GM19467 (cell line): ENCODE measurements at regions not wholly inside any gene's neighbourhood (a gene's known extent, or its start where the extent isn't known, plus 50 kb on each side); places are given as distances from the start of the nearest gene placed in this dataset.
"Not testable (repeated sequence)": the region's sequence is repeated elsewhere in the genome, so short reads cannot be mapped to it uniquely, and the experiment has no call there.

ENCODE experiments used
- ATAC-seq: cut with Tn5 transposase; IDR thresholded peaks from one replicate; pipeline ENCODE4 v1.9.1; 2021; ENCODE audit warnings: mild to moderate bottlenecking, moderate library complexity; ENCODE audit not compliant: unreplicated experiment

DNA sequence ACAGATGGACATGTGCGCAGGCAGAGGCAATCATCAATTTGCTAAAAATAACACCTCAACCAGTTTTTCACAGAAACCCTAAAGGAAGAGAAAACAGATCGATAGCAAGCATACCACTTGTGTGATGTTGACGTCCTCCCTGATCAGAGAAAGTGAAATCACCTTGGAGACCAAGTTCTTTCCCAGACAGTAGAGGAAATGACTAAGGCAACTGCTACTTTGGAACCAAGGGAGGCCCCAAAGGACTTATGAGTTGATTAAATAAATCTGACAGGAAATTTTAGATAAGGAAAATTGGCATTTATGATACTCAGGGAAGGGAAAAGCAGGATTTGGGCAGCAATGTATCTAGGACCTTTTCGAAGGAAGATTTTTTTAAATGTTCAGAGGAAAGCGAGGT, 267.1 kb upstream of the ASIC2 start:
- no peak for ATAC-seq

DNA sequence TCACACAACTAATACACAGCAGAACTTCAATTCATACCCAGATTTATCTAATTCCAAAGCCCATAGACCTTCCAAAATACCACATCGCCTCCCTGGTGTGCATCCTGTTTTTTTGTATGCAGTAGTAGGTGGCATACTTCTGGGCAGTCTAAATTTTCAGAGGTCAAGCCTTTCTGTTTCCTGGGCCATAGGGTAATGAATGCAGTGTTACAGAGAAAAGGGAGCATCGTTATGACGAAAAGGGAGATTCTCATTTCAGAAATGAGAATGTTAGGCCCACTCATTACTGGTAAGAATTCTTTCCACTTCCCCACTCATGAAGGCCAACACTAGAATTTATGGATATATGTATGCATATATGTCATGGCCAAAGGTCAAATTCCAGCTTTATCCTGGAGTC, 267.8 kb upstream of the ASIC2 start:
- no peak for ATAC-seq

DNA sequence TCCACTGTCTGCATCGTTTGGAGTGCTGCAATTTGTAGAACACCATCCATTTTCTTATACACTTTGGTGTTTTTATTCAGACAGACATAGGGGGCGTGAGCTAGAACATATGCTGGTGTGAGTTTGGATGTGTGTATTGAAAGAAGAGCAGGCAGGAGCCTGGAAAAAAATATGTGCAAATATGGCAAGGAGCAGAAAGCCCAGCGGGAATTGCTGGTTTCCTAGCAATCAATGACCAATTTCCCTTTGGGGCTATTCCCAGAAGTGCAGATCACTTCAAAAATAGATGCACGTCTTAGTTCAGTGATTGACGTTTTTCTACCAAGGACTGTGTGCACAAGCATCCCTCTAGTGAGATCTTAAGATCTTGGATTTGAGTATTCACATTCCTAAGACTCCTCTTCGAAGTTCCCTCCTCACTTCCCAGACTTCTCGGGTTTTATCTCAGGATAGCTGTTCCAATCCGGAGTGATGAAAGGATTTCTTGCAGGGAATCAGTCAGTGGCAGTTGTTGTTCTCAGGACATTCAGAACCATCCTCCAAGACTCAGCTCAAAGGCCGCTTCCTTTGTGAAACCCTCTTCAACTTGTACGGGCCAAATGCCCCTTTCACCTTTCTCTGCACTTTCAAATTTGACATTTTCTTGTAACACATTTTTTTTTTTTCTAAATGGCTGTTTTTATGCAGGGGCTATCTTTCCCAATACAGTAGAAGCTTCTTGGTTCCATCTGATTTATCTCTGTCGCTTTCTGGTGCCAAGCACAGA, 268.7 kb upstream of the ASIC2 start:
- ATAC-seq, result no peak

DNA sequence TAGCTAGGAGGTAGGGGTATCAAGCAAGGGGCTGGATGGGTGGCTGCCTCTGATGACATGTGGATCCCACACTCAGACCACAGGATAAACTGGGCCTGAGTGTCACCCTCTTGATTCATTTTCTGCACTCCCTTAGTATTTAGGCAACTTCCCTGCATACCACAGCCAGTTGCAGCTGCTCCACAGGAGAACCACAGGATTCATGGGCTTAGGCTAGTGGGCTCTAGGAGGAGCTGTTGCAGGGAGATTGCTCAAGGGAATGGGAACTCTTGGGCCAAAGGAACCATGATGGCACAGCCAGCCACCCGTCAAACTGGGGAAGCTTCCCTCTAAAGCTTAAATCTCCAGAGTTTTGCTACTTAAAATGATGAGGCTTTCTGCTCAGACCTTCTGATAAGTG, 269.7 kb upstream of the ASIC2 start:
- ATAC-seq, result no peak

DNA sequence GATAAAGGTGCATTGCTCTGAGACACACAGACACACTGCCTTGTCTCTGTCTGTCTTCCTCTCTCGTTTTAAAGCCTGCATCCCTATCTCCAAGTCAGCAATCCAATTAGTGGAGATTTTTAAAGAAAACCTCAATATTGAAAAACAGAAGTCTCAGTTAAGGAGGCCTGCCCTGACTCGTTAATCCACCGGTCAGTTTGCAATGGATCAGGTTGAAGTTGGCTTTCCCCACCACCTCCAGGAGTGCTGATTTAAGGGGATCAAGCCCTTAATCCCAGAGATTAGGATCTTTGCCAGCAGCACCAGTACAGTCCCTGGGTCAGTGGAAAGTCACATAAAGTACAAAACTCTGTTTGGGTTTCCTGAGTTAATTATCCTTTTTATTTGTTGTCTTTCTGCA, 271.1 kb upstream of the ASIC2 start:
- no peak for ATAC-seq

DNA sequence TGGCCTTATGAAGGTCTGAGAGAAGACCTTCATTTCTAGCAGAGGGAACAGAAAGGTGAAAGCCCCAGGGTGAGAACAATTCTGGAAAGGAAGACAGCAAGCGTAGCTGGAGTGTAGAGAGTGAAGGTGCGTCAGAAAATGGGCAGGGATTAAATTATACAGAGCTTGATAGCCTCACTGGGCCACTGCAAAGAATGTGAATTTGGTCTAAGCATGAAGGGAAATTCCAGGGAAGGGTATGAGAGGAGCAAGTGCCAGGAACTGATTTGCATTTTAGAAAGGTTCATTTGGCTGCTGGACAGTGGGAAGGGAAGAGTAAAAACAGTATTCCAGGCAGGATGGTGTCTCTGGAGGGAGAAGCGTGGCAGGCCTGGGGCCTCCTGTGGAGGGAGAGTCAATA, 274.1 kb upstream of the ASIC2 start:
- no peak for ATAC-seq

DNA sequence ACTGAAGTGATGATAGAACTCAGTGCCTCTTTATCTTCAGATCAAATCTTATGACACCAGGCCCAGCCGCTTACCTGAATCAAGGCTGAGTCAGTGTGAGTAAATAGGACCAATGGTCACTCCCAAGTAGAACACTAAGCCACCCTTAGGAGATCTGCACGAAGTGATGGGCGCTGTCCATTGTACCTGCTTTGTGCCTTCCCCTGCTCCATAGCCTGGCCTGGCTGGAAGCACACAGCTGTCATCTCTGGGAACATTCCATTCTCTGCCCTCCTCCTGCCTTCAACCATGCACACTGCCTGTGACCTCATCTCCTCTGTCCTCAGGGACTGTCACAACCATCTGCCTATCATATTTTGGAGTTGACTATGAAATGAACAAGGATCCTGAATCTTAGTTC, 279.5 kb upstream of the ASIC2 start:
- ATAC-seq, result no peak

DNA sequence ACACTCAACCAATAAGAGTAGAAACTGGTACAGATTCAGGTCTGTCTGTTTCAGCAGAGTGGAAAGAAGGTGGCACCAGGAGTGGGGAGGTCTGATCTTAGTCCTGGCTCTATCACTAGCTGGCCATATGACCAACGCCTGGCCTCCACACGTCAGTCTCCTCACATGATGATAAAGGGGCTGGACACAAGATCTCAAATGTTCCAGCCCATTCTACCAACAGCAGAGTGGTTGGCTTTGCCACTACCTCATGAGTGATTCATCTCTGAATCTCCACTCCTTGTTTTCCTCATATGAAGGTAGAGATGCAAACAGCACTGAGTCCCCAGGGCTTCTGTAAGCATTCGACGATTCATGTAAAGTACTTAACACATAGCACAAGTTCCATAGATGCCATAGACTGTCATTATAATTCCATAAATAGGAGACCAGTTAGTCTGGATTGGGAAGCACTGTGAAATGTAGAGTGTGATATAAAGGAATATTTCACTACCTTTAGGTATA, 281.9 kb upstream of the ASIC2 start:
- no peak for ATAC-seq

DNA sequence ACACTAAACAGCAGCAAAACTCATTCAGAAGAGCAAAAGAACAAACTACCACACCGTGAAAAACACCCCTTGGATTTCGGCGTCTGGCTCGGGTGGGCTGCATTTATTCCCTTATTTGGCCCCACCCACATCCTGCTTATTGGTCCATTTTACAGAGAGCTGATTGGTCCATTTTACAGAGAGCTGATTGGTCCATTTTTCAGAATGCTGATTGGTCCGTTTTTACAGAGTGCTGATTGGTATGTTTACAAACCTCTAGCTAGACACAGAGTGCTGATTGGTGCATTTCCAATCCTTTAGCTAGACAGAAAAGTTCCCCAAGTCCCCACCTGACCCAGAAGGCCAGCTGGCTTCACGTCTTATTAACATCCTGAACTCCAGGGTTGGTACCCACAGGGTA, 286.6 kb upstream of the ASIC2 start:
- ATAC-seq, result not testable (repeated sequence)

DNA sequence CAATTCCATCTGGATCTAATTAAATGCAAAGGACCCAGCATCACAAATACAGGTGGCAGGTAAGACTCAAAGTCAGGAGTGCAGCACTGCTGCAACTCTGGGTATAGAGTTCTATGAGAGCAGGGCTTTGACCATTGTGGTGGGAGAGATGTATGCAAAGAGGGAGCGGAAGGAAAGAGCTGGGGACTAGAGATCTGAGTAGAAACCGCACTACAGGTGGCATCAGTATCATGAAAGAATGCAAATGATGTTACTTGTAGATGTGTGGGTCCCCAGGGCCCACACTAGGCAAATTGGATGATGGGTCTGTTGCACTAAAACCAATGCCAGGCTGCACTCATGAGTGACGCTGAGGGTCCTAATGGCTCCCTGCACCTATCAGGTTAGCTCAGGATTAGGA, 287.1 kb upstream of the ASIC2 start:
- ATAC-seq, result no peak

DNA sequence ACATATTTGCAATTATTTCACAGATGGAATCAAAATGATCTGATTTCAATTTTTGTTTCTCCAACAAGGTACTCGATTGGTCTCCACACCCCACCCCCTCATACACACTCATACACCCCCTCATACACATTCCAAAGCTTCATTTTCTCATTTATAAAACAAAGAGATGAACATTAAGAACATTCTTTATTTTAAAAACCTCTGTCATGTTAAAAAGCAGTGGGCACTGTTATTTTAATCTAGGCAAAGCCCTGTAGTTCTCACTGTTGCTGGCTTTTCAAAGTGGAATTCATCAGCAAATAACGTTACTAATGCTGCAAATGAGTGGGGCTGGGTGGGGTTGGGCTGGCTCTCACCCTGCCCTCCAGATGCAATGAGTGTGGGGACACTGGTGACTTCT, 289.6 kb upstream of the ASIC2 start:
- ATAC-seq, result no peak

DNA sequence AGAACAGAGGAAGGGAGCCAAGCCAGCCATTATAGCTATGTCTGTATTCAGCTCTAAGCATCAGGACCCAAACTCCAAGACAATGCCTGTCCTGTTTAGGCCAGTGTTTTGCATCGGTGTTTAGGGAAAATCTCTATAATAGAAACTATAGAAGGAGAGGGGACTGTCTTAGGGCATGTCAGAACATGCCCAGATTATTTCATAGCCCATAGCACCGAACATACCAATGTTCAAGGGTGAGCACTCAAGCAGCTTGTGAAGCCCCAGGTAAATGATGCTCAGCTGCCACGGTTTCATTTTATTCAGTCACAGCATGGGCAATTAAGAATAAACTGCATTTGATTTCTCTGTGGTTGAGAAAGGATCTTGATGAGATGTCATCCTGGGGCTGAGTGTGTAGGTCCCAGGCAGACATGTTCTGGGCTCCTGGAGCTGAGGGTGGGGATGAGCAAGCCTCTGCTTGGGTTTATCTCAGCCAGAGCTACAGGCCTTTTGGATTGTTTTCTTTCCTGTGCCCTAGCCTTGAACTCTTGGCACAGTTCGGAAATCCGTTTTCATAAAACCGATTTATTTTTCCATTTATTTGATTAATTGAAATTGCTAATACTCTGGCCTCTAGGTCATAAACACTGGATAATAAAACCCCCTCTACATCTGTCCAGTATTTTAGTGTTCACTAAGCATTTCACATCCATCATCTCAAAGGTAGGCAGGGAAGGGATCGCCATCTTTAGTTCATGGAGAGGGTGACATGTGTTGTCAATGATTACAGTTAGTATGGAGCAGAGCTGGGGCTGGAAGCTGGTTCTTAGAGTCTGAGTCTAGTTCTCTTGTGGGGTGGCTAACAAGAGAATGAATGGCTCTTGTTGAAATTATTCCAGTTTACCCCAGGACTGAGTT, 290.7 kb upstream of the ASIC2 start:
- ATAC-seq, result no peak

DNA sequence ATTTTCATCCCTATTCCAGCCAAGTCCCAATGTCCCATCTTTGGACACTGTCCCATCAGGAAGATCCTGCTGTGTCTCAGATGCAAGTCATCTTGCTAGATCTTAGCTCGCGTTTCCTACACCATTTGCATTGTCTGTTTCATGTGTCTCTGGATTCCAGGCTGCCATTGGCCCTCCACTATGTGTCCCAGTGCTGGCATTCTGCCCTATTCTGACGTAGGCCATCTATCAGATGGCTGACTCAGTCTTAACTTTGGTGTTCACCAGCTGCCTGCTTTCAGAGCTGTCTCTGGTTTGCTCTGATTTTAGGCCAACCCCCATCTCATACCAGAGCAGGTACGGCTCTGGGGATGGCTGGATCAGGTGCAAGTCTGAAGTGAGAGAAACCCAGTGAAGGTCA, 300.9 kb upstream of the ASIC2 start:
- ATAC-seq, result no peak

DNA sequence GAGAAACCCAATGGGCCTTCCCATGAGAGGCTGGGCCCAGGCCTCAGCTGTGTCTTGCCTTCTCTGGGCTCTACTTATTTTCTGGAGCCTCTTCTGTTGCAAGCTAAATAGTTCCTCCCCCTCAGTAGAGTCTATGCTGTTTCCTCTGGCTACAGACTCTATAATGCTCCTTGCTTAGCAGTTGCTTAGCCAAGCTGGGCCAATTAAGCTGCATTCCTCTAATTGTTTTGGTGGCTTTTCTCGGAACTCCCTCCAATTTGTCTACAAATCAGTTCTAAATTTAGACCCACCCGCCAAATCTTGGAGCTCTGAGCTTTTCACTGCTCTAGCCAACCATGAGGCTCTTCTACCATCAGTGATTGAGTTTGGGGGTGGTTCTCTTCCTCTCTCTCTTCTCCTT, 302.7 kb upstream of the ASIC2 start:
- ATAC-seq, result no peak

DNA sequence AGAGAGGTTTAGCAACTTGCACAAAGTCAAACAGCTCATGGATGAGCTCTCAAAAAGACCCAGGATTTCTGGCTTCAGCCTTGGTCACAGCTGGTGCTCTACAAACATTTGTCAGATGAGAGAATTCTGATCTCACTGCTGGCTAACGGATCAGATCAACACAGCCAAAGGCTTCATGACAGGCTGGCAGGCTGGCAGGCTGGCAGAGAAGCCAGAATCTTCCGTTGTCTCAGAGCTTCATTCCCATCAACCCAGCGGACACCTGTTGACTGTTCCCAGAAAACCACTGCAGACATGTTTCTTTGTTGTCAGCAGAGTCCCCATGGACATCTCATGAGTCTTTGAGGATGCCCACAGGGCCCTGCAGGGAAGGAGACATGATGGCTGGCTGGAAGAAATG, 303.8 kb upstream of the ASIC2 start:
- no peak for ATAC-seq

DNA sequence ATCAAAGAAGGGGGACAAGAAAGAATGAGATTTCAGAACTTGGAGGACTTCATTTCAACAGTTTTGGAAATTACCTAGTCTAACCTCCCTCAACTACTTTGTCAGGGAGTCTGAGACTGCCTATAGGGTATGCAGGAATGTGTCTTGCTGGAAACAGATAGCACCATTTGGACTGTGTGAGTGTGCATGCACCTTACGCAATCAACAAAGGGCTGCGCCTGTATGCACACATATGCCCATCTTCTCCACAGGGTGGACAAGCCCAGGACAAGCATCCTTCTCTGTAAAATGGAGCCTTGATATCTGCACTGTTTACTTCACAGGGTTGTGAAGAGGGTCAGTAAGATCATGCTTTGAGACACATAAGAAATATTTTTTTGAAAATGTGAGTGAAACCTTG, 305.7 kb upstream of the ASIC2 start:
- no peak for ATAC-seq

DNA sequence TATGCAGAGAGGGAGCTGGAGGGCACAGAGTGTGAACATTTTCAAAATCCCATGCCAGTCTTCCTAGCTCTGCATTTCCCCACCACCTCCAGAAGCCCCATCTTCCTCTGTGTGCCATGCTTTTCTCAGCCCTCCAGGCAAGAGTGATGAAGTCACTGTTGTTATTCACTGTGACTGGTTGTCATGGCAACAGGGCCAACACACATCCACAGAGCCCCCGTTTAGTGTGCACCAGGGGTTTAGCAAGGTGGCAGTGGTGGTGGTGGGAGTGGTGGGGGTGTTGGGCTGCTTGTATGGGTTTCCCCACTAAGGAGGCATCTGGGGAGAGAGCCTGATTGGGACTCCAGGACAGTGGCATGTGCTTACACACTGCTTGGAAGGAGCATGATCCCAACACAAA, 309.9 kb upstream of the ASIC2 start:
- ATAC-seq, result no peak

DNA sequence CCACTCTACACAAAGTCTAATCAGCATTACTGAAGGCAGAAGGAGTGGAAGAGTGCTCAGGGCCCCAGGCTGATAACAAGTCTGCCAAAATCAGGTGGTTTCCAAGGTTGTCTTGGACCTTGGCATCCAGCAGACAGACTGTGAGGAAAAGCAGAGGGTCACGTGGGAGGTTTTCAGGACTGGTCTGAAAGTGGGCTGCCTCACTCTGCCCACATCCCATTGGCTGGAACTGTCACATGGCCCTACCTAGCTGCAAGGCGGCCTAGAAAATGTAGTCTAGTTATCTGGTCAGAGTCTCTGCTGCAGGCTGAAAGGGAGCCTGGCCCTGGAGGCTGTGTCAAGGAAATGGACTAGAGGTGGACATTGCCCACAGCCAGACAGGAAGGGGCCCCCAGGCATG, 310.7 kb upstream of the ASIC2 start:
- ATAC-seq, result no peak

DNA sequence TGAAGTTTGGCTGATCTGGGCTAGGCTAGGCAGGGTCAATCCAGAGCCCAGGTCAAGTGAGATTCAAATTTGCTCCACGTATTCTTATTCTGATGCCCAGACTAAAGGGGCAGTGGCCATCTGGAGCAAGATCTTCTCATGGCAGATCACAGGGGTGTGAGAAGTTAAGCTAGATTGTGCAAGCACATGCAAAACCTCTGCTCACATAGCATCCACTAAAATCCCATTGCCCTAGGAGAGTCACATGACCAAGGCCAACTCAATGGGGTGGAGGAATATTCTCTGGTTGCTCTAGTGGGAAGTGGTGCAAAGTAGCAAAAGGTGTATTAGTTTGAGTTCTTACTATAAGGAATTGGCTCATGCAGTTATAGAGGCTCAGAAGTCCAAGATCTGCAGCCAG, 318.4 kb upstream of the ASIC2 start:
- no peak for ATAC-seq

DNA sequence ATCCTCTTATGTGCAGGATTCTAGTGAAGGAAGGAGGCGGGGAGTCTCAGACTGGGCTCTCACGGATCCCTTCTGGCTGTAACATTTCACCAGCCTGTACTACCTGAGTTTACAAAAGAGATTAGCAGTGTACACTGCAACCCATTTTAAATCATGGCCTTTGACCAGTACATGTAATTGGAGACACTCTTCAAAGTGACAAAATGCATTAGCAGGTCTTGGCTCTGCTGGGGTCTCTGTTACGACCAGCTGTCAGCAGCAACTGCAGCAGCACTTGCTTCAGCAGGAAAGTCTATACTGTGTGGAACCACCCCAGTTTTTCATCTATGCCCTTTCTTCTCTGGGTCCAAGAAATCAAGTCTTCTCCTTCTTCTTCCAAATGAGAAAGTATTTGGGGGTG, 322.8 kb upstream of the ASIC2 start:
- no peak for ATAC-seq

DNA sequence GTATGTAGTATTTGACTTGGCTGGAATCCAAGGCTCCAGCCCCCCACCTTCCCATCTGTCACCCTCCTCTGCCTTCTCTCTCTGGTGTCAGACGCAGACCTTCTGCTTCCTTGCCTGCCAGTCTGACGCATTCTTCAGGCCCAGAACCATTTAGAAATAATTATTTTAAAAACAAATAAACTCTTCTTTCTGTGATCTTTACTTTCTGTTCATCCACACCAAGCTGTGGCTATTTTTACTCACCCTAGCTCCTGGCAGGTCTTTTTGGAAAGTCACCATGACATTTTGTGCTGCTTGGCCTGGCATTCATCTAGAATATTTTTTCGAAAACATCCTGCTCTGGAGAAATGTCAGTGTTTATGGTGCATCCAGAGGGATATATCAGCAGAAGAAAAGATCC, 330.7 kb upstream of the ASIC2 start:
- no peak for ATAC-seq
